ENCODE measurements at regions not wholly inside any gene's neighbourhood (a gene's known extent, or its start where the extent isn't known, plus 50 kb on each side); places are given as distances from the start of the nearest gene placed in this dataset.
"Not testable (repeated sequence)": the region's sequence is repeated elsewhere in the genome, so short reads cannot be mapped to it uniquely, and the experiment has no call there.

DNA sequence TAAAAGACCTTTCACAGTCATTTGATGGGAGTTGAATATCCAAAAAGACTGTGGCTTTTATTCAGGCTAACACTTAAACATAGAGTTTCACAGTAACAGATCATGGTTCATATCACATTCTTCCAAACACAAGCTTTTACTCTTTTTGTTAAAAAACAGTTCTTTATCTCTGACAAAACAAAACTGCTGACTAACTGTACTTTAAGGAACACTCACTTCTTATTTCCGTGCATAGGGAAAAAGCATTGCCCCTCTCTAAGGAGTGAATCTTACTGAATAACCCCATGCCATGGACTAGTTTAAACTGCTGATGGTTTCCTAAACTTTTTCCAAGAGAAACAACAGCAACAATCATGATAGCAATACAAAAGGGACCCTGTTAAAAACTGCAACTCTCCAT, 297.0 kb upstream of the INTU start:
- H3K27ac ChIP-seq (ENCODE audit: low read depth, low read length), result no peak overlapping the region
- no peak overlapping the region for H3K4me3 ChIP-seq (ENCODE audit: low read length)
- no peak overlapping the region for H3K27ac Mint-ChIP-seq
- peaks cover 2 to 11% (median 3%) of the 10 kb centered on the region in 5 donors for H3K9me3 Mint-ChIP-seq
- no peaks in the 10 kb centered on the region for H3K4me1 Mint-ChIP-seq
- ChIA-PET CTCF (no interaction called here), POLR2A (no interaction called here)
- H3K9me3 ChIP-seq (ENCODE audit: low read length), result no peaks in the 10 kb centered on the region
- H3K4me3 Mint-ChIP-seq, result no peak overlapping the region
- H3K27me3 ChIP-seq (ENCODE audit: insufficient read depth, low read length, poor library complexity, severe bottlenecking), result no peaks in the 10 kb centered on the region
- no peaks in the 10 kb centered on the region for H3K4me1 ChIP-seq (ENCODE audit: insufficient read depth, low read length)
- H3K36me3 Mint-ChIP-seq, result no peaks in the 10 kb centered on the region
- peaks cover 0 to 2% of the 10 kb centered on the region in 2 donors for H3K27me3 Mint-ChIP-seq
- H3K36me3 ChIP-seq (ENCODE audit: insufficient read depth, low read length), result no peaks in the 10 kb centered on the region
- DNase-seq, result no peak

DNA sequence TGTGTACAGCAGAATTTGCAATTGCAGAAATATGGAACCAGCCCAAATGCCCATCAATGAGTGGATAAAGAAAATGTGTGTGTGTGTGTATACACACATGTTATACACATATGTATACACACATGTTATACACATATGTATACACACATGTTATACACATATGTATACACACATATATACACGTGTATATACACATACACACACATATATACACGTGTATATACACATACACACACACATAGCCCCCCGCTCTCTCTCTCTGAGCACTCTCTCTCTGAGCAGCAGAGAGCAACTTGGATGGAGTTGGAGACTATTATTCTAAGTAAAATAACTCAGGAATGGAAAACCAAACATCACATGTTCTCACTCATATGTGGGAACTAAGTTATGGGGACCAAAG, 289.6 kb upstream of the INTU start:
- H3K36me3 ChIP-seq (ENCODE audit: insufficient read depth, low read length); H3K4me3 ChIP-seq (ENCODE audit: low read length); H3K27ac ChIP-seq (ENCODE audit: low read depth, low read length); H3K27ac Mint-ChIP-seq; H3K27me3 ChIP-seq (ENCODE audit: insufficient read depth, low read length, poor library complexity, severe bottlenecking); H3K4me1 ChIP-seq (ENCODE audit: insufficient read depth, low read length); H3K4me1 Mint-ChIP-seq; CTCF ChIA-PET; H3K36me3 Mint-ChIP-seq; H3K4me3 Mint-ChIP-seq; H3K9me3 ChIP-seq (ENCODE audit: low read length); DNase-seq; H3K27me3 Mint-ChIP-seq; POLR2A ChIA-PET: not testable (repeated sequence)
- H3K9me3 Mint-ChIP-seq, result peaks cover 2 to 14% (median 3%) of the 10 kb centered on the region in 5 donors

DNA sequence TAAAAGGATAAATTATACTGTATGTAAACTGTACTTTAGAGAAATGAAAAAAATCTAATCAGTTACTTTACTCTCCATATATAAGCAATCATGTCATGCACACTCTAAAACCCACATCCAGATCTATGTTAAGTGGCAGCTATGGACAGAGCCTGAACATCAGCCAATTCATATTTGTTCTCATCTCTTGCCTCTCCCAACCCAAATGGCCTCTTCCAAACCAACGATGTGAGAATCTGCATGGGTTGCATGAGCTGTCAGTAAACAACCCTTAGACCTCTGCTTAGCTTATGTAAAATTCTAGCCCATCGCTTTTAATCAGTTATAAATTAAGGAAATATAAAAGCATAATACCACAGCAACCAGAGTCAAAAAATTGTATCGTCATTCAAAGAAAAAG, 288.7 kb upstream of the INTU start:
- no peaks in the 10 kb centered on the region for H3K9me3 ChIP-seq (ENCODE audit: low read length)
- no peaks in the 10 kb centered on the region for H3K4me1 Mint-ChIP-seq
- no peak for DNase-seq
- no peak overlapping the region for H3K27ac ChIP-seq (ENCODE audit: low read depth, low read length)
- H3K9me3 Mint-ChIP-seq, result peaks cover 2 to 14% (median 3%) of the 10 kb centered on the region in 5 donors
- CTCF ChIA-PET, result no interaction called here
- H3K4me1 ChIP-seq (ENCODE audit: insufficient read depth, low read length), result no peaks in the 10 kb centered on the region
- H3K27me3 Mint-ChIP-seq, result no peaks in the 10 kb centered on the region
- H3K4me3 ChIP-seq (ENCODE audit: low read length), result no peak overlapping the region
- no peak overlapping the region for H3K27ac Mint-ChIP-seq
- H3K27me3 ChIP-seq (ENCODE audit: insufficient read depth, low read length, poor library complexity, severe bottlenecking), result no peaks in the 10 kb centered on the region
- POLR2A ChIA-PET, result no interaction called here
- no peak overlapping the region for H3K4me3 Mint-ChIP-seq
- H3K36me3 ChIP-seq (ENCODE audit: insufficient read depth, low read length), result no peaks in the 10 kb centered on the region
- H3K36me3 Mint-ChIP-seq, result no peaks in the 10 kb centered on the region

DNA sequence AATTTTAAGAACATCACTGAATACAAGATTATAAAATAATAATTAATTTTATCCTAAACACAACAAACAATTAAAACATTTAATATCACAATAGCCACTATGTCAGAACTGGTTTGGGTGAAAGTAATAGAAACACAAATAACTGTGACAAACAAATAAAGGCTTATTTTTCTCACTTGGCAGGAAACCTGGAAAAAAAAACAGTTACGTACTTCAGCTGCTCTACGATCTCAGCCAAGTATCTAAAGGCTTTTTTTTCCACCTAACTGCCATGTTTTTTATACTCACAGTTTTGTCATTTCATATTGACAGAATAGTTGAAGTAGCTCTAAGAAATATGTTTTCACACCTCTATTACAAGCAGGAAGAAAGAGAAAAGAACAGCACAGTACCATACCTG, 284.8 kb upstream of the INTU start:
- H3K36me3 Mint-ChIP-seq, result no peaks in the 10 kb centered on the region
- CTCF ChIA-PET, result no interaction called here
- Histone ChIP-seq H3K4me1 (ENCODE audit: insufficient read depth, low read length) (no peaks in the 10 kb centered on the region), H3K27me3 (ENCODE audit: insufficient read depth, low read length, poor library complexity, severe bottlenecking) (no peaks in the 10 kb centered on the region), H3K27ac (ENCODE audit: low read depth, low read length) (no peak overlapping the region), H3K9me3 (ENCODE audit: low read length) (no peaks in the 10 kb centered on the region), H3K4me3 (ENCODE audit: low read length) (no peak overlapping the region), H3K36me3 (ENCODE audit: insufficient read depth, low read length) (no peaks in the 10 kb centered on the region)
- H3K9me3 Mint-ChIP-seq, result peaks cover 2 to 14% (median 5%) of the 10 kb centered on the region in 5 donors
- no peak overlapping the region for H3K27ac Mint-ChIP-seq
- POLR2A ChIA-PET, result no interaction called here
- H3K4me1 Mint-ChIP-seq, result no peaks in the 10 kb centered on the region
- no peaks in the 10 kb centered on the region for H3K27me3 Mint-ChIP-seq
- H3K4me3 Mint-ChIP-seq, result no peak overlapping the region
- no peak for DNase-seq

DNA sequence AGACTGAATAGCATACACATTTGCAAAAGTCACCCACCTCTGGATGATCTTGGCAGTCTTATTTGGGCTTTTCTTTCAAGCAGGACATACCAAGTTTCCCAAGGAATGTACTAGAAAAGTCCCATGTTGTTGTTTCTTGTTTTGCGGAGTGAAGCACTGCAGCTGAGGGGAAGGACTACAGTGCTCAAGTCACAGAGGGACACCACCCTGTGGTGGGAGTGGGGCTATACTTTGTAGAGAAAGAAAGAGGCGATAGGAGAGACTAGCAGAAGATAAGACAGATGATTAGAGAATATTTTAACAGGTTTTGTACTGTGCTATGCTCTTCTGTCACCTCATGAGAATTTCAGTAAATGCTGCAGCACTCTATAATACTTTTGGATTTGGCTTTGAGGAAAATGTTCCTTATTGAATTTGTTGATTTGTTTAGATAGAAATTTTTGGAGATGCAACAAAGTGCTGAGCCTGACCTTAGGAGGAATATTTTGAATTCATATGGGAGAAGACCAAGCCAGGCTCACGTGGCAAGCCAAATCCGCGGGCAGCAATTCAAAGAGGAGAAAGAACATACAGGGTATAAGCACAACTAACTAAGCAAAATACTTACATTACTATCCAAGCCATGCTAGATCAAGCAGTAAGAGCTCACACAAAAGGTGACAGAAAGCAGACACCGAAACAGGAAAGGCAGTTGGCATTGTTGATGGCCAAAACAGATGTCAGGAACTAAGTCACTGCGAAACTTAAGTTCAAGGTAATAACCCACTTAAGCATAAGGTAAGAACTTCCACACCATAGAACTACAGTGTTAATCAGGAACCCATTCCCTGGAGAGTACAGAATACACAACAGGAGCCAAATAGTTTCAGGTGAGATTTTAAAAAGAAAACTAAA, 280.3 kb upstream of the INTU start:
- H3K4me1 Mint-ChIP-seq, result no peaks in the 10 kb centered on the region
- H3K27me3 Mint-ChIP-seq, result no peaks in the 10 kb centered on the region
- Histone ChIP-seq H3K27ac (ENCODE audit: low read depth, low read length) (no peak overlapping the region), H3K9me3 (ENCODE audit: low read length) (no peaks in the 10 kb centered on the region), H3K4me1 (ENCODE audit: insufficient read depth, low read length) (no peaks in the 10 kb centered on the region), H3K36me3 (ENCODE audit: insufficient read depth, low read length) (no peaks in the 10 kb centered on the region), H3K27me3 (ENCODE audit: insufficient read depth, low read length, poor library complexity, severe bottlenecking) (no peaks in the 10 kb centered on the region), H3K4me3 (ENCODE audit: low read length) (no peak overlapping the region)
- CTCF ChIA-PET, result no interaction called here
- H3K9me3 Mint-ChIP-seq, result peaks cover 0 to 6% (median 2%) of the 10 kb centered on the region in 5 donors
- no peak overlapping the region for H3K27ac Mint-ChIP-seq
- no peaks in the 10 kb centered on the region for H3K36me3 Mint-ChIP-seq
- DNase-seq, result no peak
- no peak overlapping the region for H3K4me3 Mint-ChIP-seq
- POLR2A ChIA-PET, result no interaction called here

DNA sequence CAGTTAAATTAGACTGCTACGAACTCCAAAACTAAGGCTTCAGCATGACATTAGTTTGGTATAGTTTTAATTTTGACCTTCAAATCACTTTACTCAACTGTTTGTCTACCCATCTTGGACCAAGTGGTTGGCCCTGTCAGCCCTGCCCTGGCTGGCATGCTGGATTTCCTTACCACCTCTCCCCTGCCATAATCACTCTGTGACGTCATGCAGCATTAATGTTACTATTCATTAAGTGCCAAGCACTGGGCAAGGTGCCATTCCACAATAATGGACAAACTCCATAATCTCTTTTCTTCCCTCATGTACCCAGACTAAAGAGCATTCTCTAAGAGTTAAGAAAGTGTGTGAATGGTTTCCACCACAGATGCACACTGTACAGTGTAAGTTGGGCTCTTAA, 277.0 kb upstream of the INTU start:
- Mint-ChIP-seq H3K4me3 (no peak overlapping the region), H3K27ac (no peak overlapping the region), H3K27me3 (no peaks in the 10 kb centered on the region), H3K36me3 (no peaks in the 10 kb centered on the region), H3K9me3 (peaks cover 0 to 6% (median 0%) of the 10 kb centered on the region in 5 donors), H3K4me1 (no peaks in the 10 kb centered on the region)
- Histone ChIP-seq H3K27me3 (ENCODE audit: insufficient read depth, low read length, poor library complexity, severe bottlenecking) (no peaks in the 10 kb centered on the region), H3K4me1 (ENCODE audit: insufficient read depth, low read length) (no peaks in the 10 kb centered on the region), H3K27ac (ENCODE audit: low read depth, low read length) (no peak overlapping the region), H3K9me3 (ENCODE audit: low read length) (no peaks in the 10 kb centered on the region), H3K36me3 (ENCODE audit: insufficient read depth, low read length) (no peaks in the 10 kb centered on the region), H3K4me3 (ENCODE audit: low read length) (no peak overlapping the region)
- POLR2A ChIA-PET, result no interaction called here
- no peak for DNase-seq
- CTCF ChIA-PET, result no interaction called here

DNA sequence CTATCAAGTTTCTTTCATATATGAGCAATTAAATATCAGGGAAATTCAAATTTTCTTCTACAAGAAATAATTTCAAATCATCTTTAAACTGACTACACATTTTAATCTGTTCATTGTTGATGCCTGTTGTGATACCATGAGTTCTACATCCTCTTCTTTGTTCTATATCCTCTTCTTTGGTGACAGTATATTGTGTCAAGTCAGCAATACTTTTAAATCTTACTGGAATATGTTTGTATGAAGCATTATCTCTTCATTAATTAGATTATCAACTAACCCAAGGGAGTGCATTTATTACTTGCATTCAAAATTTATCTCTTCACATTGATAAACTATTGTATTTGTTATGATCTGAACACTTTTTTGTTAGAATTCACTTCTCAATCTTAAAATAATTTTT, 275.0 kb upstream of the INTU start:
- Mint-ChIP-seq H3K9me3 (peaks cover 0 to 8% (median 0%) of the 10 kb centered on the region in 5 donors), H3K36me3 (no peaks in the 10 kb centered on the region), H3K4me3 (no peak overlapping the region), H3K27ac (no peak overlapping the region), H3K27me3 (no peaks in the 10 kb centered on the region), H3K4me1 (no peaks in the 10 kb centered on the region)
- Histone ChIP-seq H3K4me3 (ENCODE audit: low read length) (no peak overlapping the region), H3K9me3 (ENCODE audit: low read length) (no peaks in the 10 kb centered on the region), H3K4me1 (ENCODE audit: insufficient read depth, low read length) (no peaks in the 10 kb centered on the region), H3K36me3 (ENCODE audit: insufficient read depth, low read length) (no peaks in the 10 kb centered on the region), H3K27ac (ENCODE audit: low read depth, low read length) (no peak overlapping the region), H3K27me3 (ENCODE audit: insufficient read depth, low read length, poor library complexity, severe bottlenecking) (no peaks in the 10 kb centered on the region)
- CTCF ChIA-PET, result no interaction called here
- DNase-seq, result no peak
- POLR2A ChIA-PET, result no interaction called here

DNA sequence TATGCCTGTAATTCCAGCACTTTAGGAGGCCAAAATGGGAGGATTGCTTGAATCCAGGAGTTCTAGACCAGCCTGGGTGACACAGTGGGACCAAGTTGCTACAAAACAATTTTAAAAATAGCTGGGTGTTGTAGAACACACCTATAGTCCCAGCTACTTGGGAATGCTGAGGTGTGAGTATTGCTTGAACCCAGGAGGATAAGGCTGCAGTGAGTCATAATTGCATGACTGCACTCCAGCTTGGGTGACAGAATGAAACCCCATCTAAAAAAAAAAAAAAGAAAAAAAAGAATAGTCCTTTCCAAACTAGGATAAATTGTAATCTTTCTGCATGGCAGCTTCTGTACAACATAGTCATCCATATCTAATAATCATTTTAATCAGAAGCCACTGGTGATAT, 270.1 kb upstream of the INTU start:
- H3K4me3 Mint-ChIP-seq, result no peak overlapping the region
- H3K36me3 Mint-ChIP-seq, result no peaks in the 10 kb centered on the region
- ChIA-PET POLR2A (no interaction called here), CTCF (no interaction called here)
- DNase-seq, result no peak
- no peaks in the 10 kb centered on the region for H3K9me3 ChIP-seq (ENCODE audit: low read length)
- H3K9me3 Mint-ChIP-seq, result peaks cover 0 to 8% (median 2%) of the 10 kb centered on the region in 5 donors
- H3K27me3 Mint-ChIP-seq, result peaks cover 0 to 2% of the 10 kb centered on the region in 2 donors
- no peak overlapping the region for H3K27ac ChIP-seq (ENCODE audit: low read depth, low read length)
- H3K4me3 ChIP-seq (ENCODE audit: low read length), result no peak overlapping the region
- H3K4me1 ChIP-seq (ENCODE audit: insufficient read depth, low read length), result no peaks in the 10 kb centered on the region
- H3K27me3 ChIP-seq (ENCODE audit: insufficient read depth, low read length, poor library complexity, severe bottlenecking), result no peaks in the 10 kb centered on the region
- no peak overlapping the region for H3K27ac Mint-ChIP-seq
- H3K4me1 Mint-ChIP-seq, result no peaks in the 10 kb centered on the region
- H3K36me3 ChIP-seq (ENCODE audit: insufficient read depth, low read length), result no peaks in the 10 kb centered on the region
